SU-DHL-6 (cell line): ENCODE measurements at regions not wholly inside any gene's neighbourhood (a gene's known extent, or its start where the extent isn't known, plus 50 kb on each side); places are given as distances from the start of the nearest gene placed in this dataset.

ENCODE experiments used
- H2AFZ ChIP-seq: fragments of 200-600 bp; sonication (generic); 2 replicates; pipeline ENCODE4 v1.6.1; 2014; ENCODE audit warnings: low read depth, mild to moderate bottlenecking, moderate library complexity, mixed read lengths, antibody characterized with exemption, low read length; ENCODE audit not compliant: severe bottlenecking
- H3F3A ChIP-seq: fragments of 200-600 bp; shearing (Covaris generic); 2 replicates; pipeline ENCODE4 v1.6.0; 2016; ENCODE audit warnings: antibody characterized with exemption, mild to moderate bottlenecking; ENCODE audit not compliant: insufficient read depth
- H3K27ac ChIP-seq: fragments of 200-600 bp; sonication (generic); 2 replicates; pipeline ENCODE4 v1.5.1; 2016; ENCODE audit warnings: low read depth, mild to moderate bottlenecking, low read length, moderate library complexity, mixed read lengths
- H3K27me3 ChIP-seq: fragments of 200-600 bp; sonication (generic), shearing (Covaris generic); 2 replicates; pipeline ENCODE4 v1.6.0; 2014; ENCODE audit warnings: mild to moderate bottlenecking, low read length
- H3K36me3 ChIP-seq: fragments of 200-600 bp; sonication (generic); 2 replicates; pipeline ENCODE4 v1.6.1; 2014; ENCODE audit warnings: mild to moderate bottlenecking, low read length, mixed read lengths
- H3K4me2 ChIP-seq: fragments of 300-600, 200-600 bp; shearing (Covaris generic), sonication (generic); 2 replicates; pipeline ENCODE4 v1.6.0; 2014; ENCODE audit warnings: low read length, low read depth, mild to moderate bottlenecking; ENCODE audit not compliant: poor library complexity, severe bottlenecking
- H3K4me3 ChIP-seq: fragments of 200-600 bp; sonication (generic); 2 replicates; pipeline ENCODE4 v1.5.1; 2014; ENCODE audit warnings: antibody characterized with exemption, low read length, mild to moderate bottlenecking, mixed read lengths; ENCODE audit not compliant: insufficient read depth, poor library complexity, severe bottlenecking
- H3K79me2 ChIP-seq: fragments of 200-600 bp; sonication (generic); 2 replicates; pipeline ENCODE4 v1.6.1; 2014; ENCODE audit warnings: mild to moderate bottlenecking, low read length, moderate library complexity; ENCODE audit not compliant: insufficient read depth
- H3K9ac ChIP-seq: fragments of 200-600 bp; sonication (generic); 2 replicates; pipeline ENCODE4 v1.7.0; 2014; ENCODE audit warnings: mild to moderate bottlenecking, low read length
- H3K9me2 ChIP-seq: fragments of 200-600 bp; sonication (generic); replicated peaks from 2 replicates; pipeline ENCODE4 v1.6.1; 2014; ENCODE audit warnings: low read length; ENCODE audit not compliant: insufficient read depth
- H3K9me3 ChIP-seq: fragments of 200-600 bp; sonication (generic); 2 replicates; pipeline ENCODE4 v1.6.1; 2014; ENCODE audit warnings: low read length, mixed read lengths; ENCODE audit not compliant: insufficient read depth
- H4K20me1 ChIP-seq: fragments of 200-600 bp; sonication (generic); 2 replicates; pipeline ENCODE4 v1.6.1; 2014; ENCODE audit warnings: low read depth, mild to moderate bottlenecking, antibody characterized with exemption, low read length, moderate library complexity, mixed read lengths
- EZH2phosphoT487 ChIP-seq: fragments of 200-600 bp; sonication (generic), shearing (Covaris generic); conservative IDR thresholded peaks from 2 replicates; pipeline ENCODE4 v1.6.1; 2018; ENCODE audit warnings: mild to moderate bottlenecking, antibody characterized with exemption, low read length, moderate library complexity, mixed read lengths
- TF ChIP-seq, protein P1 (sequence below): fragments of 200-600 bp; sonication (generic); IDR thresholded peaks from one replicate; pipeline ENCODE4 v1.5.1; 2017; ENCODE audit warnings: antibody characterized with exemption, mild to moderate bottlenecking, low read length, moderate library complexity; ENCODE audit not compliant: insufficient read depth, poor library complexity, severe bottlenecking

DNA sequence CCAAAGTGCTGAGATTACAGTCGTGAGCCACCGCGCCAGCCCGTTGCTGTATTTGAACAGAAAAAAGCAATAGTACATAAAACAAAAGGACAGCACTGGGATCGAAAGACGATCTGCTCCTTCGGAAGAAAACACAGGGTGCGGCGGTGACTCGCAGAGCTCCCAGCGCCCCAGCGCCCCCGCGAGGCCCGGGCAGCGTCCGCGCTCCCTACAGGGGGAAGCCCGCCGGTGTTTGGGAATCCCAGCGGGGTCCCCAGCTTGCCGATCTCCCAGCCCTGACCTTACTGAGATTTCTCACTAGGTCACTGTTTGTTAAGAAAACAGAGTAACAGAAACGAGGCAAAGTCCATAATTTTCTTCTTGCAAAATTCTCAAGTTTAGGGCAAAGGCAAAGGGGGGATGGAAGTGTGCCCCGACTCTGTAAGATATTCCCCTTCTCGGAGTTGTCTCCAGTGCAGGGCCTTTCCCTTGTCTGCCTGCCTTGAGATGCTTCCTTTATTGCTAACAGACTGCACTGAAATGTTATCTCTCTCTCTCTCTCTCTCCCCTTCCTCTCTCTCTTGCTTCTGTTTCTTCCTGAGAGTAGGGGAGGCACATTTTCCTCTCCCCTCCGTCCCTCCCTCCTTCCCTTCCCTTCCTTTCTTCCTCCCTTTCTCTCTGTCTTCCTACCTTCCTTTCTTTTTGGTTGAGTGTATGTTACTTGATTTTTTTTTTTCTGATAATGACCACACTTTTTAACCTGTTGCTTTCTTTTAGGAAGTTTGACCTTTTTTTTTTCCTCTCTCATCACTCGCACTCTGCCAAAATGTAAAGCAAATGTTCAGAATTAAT lies 91.9 kb downstream of the TMEM30B start:
- Histone ChIP-seq H3K9ac (no peak overlapping the region), H3K79me2 (no peaks in the 10 kb centered on the region), H2AFZ (no peak overlapping the region), H4K20me1 (no peaks in the 10 kb centered on the region), H3F3A (no peaks in the 10 kb centered on the region), H3K4me2 (no peak overlapping the region), H3K27me3 (no peaks in the 10 kb centered on the region), H3K9me3 (no peaks in the 10 kb centered on the region), H3K4me3 (no peak overlapping the region), H3K9me2 (no peaks in the 10 kb centered on the region), H3K36me3 (no peaks in the 10 kb centered on the region), H3K27ac (no peak overlapping the region)
- TF ChIP-seq, protein P1, sequence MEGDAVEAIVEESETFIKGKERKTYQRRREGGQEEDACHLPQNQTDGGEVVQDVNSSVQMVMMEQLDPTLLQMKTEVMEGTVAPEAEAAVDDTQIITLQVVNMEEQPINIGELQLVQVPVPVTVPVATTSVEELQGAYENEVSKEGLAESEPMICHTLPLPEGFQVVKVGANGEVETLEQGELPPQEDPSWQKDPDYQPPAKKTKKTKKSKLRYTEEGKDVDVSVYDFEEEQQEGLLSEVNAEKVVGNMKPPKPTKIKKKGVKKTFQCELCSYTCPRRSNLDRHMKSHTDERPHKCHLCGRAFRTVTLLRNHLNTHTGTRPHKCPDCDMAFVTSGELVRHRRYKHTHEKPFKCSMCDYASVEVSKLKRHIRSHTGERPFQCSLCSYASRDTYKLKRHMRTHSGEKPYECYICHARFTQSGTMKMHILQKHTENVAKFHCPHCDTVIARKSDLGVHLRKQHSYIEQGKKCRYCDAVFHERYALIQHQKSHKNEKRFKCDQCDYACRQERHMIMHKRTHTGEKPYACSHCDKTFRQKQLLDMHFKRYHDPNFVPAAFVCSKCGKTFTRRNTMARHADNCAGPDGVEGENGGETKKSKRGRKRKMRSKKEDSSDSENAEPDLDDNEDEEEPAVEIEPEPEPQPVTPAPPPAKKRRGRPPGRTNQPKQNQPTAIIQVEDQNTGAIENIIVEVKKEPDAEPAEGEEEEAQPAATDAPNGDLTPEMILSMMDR: no peak
- TF ChIP-seq EZH2phosphoT487: no peak

DNA sequence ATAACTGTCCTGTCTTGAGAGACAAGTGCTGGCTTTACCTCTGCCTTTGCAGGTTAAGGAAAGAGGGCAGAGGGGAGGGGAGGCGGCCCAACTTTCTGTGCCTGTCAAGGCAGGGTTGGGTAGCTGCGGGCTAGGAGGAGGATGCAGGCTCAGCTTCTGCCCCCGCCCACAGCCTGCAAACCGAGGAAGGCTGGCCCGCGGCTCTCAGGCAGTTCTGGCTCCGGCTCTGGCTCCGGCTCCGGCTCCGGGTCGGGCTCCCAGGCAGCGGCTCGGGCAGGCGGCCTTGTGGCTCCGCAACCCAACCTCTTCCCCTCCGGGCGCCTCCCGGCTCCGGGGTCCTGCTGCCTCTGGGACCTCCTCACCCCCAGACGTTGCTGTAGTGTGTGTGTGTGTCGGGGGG lies 92.9 kb downstream of the TMEM30B start:
- no peak for TF ChIP-seq EZH2phosphoT487
- TF ChIP-seq, protein P1: no peak
- no peak overlapping the region for H2AFZ ChIP-seq
- no peaks in the 10 kb centered on the region for H3K36me3 ChIP-seq
- no peak overlapping the region for H3K4me2 ChIP-seq
- H3K27ac ChIP-seq: no peak overlapping the region
- no peaks in the 10 kb centered on the region for H3K9me2 ChIP-seq
- H3F3A ChIP-seq: no peaks in the 10 kb centered on the region
- no peaks in the 10 kb centered on the region for H4K20me1 ChIP-seq
- no peaks in the 10 kb centered on the region for H3K27me3 ChIP-seq
- H3K9me3 ChIP-seq: no peaks in the 10 kb centered on the region
- H3K9ac ChIP-seq: no peak overlapping the region
- no peaks in the 10 kb centered on the region for H3K79me2 ChIP-seq
- no peak overlapping the region for H3K4me3 ChIP-seq

DNA sequence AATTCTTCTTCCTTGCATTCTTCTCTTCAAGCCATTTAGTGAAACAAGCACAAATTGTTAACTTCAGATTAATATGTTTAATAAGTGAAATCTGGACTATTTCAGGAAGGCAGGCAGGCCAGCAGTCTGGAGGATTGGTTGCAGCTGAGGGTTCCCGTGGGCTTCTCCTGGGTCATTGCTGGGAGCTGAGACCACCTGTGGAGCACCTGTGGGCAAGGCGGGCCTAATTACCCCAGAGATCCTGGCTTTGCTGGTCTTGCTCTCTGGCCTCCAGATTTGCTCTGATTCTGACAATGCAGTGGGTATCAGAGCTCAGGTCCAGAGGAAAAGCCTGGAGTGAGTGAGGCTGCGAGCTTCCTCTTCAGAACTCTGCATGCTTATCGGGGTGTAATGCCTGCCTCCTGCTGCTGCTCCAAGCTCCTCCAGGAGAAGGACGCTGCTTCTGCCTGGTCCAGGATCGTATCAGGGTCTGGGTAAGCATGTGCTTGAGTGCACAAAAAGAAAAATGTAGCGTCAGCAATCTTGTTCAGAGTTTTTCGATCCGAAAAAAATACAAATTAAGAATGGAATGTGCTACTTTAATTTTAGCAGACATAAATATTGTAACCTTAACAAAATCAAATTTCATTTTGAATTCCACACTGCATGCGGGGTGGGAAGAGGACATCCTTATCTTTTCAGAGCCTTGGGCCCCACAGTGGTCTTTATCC lies 93.8 kb downstream of the TMEM30B start:
- no peak overlapping the region for H3K27ac ChIP-seq
- H3K9ac ChIP-seq: no peak overlapping the region
- no peaks in the 10 kb centered on the region for H3F3A ChIP-seq
- TF ChIP-seq, protein P1: no peak
- TF ChIP-seq EZH2phosphoT487: no peak
- H2AFZ ChIP-seq: no peak overlapping the region
- no peaks in the 10 kb centered on the region for H4K20me1 ChIP-seq
- H3K9me3 ChIP-seq: no peaks in the 10 kb centered on the region
- no peaks in the 10 kb centered on the region for H3K79me2 ChIP-seq
- H3K27me3 ChIP-seq: no peaks in the 10 kb centered on the region
- H3K36me3 ChIP-seq: no peaks in the 10 kb centered on the region
- H3K9me2 ChIP-seq: no peaks in the 10 kb centered on the region
- H3K4me2 ChIP-seq: no peak overlapping the region
- no peak overlapping the region for H3K4me3 ChIP-seq
